ENCODE measurements at regions not wholly inside any gene's neighbourhood (a gene's known extent, or its start where the extent isn't known, plus 50 kb on each side); places are given as distances from the start of the nearest gene placed in this dataset.

DNA sequence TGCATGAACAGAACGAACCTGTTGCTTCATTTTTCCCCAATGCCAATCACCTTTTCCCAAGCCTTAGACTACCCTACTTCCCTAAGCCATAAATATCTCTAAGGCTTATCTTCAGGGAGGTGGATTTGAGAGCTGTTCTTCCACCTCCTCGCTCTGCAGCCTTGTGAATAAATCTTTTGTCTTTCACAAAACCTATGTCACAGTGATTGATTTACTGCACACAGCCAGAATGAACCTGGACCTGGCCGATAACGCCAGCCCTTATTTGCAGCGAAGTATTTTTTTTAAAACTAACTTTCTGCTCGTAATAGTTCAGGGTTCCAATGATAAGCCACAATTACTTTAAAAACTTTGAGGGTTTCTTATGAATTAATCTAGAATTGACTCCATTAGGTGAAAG lies 632.6 kb downstream of the PTPRU start:
- TF ChIP-seq, protein P1, sequence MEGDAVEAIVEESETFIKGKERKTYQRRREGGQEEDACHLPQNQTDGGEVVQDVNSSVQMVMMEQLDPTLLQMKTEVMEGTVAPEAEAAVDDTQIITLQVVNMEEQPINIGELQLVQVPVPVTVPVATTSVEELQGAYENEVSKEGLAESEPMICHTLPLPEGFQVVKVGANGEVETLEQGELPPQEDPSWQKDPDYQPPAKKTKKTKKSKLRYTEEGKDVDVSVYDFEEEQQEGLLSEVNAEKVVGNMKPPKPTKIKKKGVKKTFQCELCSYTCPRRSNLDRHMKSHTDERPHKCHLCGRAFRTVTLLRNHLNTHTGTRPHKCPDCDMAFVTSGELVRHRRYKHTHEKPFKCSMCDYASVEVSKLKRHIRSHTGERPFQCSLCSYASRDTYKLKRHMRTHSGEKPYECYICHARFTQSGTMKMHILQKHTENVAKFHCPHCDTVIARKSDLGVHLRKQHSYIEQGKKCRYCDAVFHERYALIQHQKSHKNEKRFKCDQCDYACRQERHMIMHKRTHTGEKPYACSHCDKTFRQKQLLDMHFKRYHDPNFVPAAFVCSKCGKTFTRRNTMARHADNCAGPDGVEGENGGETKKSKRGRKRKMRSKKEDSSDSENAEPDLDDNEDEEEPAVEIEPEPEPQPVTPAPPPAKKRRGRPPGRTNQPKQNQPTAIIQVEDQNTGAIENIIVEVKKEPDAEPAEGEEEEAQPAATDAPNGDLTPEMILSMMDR (IDR thresholded peaks at IDR 0.05) = no peak
- TF ChIP-seq POLR2A (IDR thresholded peaks at IDR 0.05) (no peak), POLR2AphosphoS5 (IDR thresholded peaks at IDR 0.05) (no peak), EP300 (IDR thresholded peaks at IDR 0.05) (no peak)

All from upper lobe of left lung (tissue), 4 donors.